HepG2 (cell line): ENCODE measurements at regions not wholly inside any gene's neighbourhood (a gene's known extent, or its start where the extent isn't known, plus 50 kb on each side); places are given as distances from the start of the nearest gene placed in this dataset.

Experiments
- ATAC-seq: fragments of 200-7000 bp; cut with Tn5 transposase; 3 replicates; pipeline ENCODE4 v1.9.1; 2020; ENCODE audit warnings: mild to moderate bottlenecking, moderate library complexity
- BruUV-seq: library from RNA; stranded (reverse); fragments of 400-500 nt; replicated peaks from 2 replicates; lab custom pipeline; 2021; lab: Mats Ljungman, UMichigan
- CTCF ChIA-PET: fragments of 300-600 bp; formaldehyde crosslinking; extraction: SDS; loops from one replicate; lab custom pipeline; 2021; ENCODE audit warnings: low total read pairs, inconsistent platforms, low intra/inter-chr PET ratio; lab: Yijun Ruan, JAX
- POLR2A ChIA-PET: fragments of 350-600 bp; sonication (Branson Sonifier 250); formaldehyde crosslinking; loops from one replicate; lab custom pipeline; 2020; ENCODE audit warnings: antibody characterized with exemption, inconsistent platforms; lab: Yijun Ruan, JAX
- DNase-seq: peaks from one replicate; pipeline ENCODE4 v3.0.0-alpha.2; 2015; ENCODE audit warnings: low spot score
- FAIRE-seq: peaks from 3 replicates; lab custom pipeline; 2011; peaks lifted over from hg19 to GRCh38; lab: Jason Lieb, UNC
- H2AFZ ChIP-seq: one replicate; pipeline ENCODE4 v1.6.1; 2011; ENCODE audit warnings: low read length, inconsistent platforms
- H3K27ac ChIP-seq: fragments of 300-600 bp; 3 replicates; pipeline ENCODE4 v1.8.0; 2011; ENCODE audit warnings: mixed run types, mild to moderate bottlenecking, mixed read lengths, low read length, inconsistent platforms; ENCODE audit not compliant: insufficient read depth; ENCODE audit errors: extremely low read length
- H3K27me3 ChIP-seq, 2 experiments: fragments of 200-600 bp in 1 of 2; 2 replicates in 1 of 2; 3 replicates in 1 of 2; pipeline versions ENCODE4 v1.6.0 to v1.8.0; 2011; ENCODE audit warnings: low read length in 2 of 2, mild to moderate bottlenecking in 2 of 2, moderate library complexity in 2 of 2, inconsistent platforms in 1 of 2; ENCODE audit not compliant: insufficient read depth in 2 of 2, control insufficient read depth in 1 of 2
- H3K36me3 ChIP-seq, 2 experiments: fragments of 200-600 bp in 1 of 2; replicated peaks in 1 of 2; 2 replicates in 1 of 2; 3 replicates in 1 of 2; pipeline versions ENCODE4 v1.5.1 to v1.8.0; 2011; ENCODE audit warnings: low read length in 2 of 2, inconsistent platforms in 1 of 2; ENCODE audit not compliant: insufficient read depth in 2 of 2, control insufficient read depth in 1 of 2
- H3K4me1 ChIP-seq: 2 replicates; pipeline ENCODE4 v1.5.1; 2012; ENCODE audit warnings: low read length, inconsistent platforms; ENCODE audit not compliant: insufficient read depth
- H3K4me2 ChIP-seq: 2 replicates; pipeline ENCODE4 v1.6.0; 2011; ENCODE audit warnings: low read depth, low read length, inconsistent platforms
- H3K4me3 ChIP-seq, 3 experiments: fragments of 200-600 bp in 1 of 3; sonication (generic), shearing (Covaris generic) in 1 of 3; replicated peaks in 1 of 3; 2 replicates each; pipeline ENCODE4 v1.5.1; 2011 to 2016; ENCODE audit warnings: low read length in 3 of 3, inconsistent platforms in 2 of 3, low read depth in 2 of 3, mild to moderate bottlenecking in 2 of 3, control low read depth in 1 of 3, mixed read lengths in 1 of 3; ENCODE audit not compliant: insufficient read depth in 1 of 3
- H3K79me2 ChIP-seq: one replicate; pipeline ENCODE4 v1.6.1; 2011; ENCODE audit warnings: low read length, inconsistent platforms; ENCODE audit not compliant: insufficient read depth
- H3K9ac ChIP-seq: 2 replicates; pipeline ENCODE4 v1.6.0; 2011; ENCODE audit warnings: mild to moderate bottlenecking, low read depth, low read length, inconsistent platforms; ENCODE audit not compliant: insufficient read depth
- H3K9me3 ChIP-seq: 2 replicates; pipeline ENCODE4 v1.5.1; 2012; ENCODE audit warnings: mild to moderate bottlenecking, low read length
- H4K20me1 ChIP-seq: 2 replicates; pipeline ENCODE4 v1.6.0; 2011; ENCODE audit warnings: inconsistent platforms, mild to moderate bottlenecking, low read length, moderate library complexity; ENCODE audit not compliant: insufficient read depth
- ASH2L ChIP-seq: fragments of 300-600, 200-600 bp; sonication (generic); IDR thresholded peaks from 2 replicates; pipeline ENCODE4 v1.7.0; 2017; ENCODE audit warnings: low read depth, mild to moderate bottlenecking, moderate library complexity, mixed read lengths, low read length; ENCODE audit not compliant: insufficient read length
- ATM ChIP-seq: fragments of 450-650 bp; IDR thresholded peaks from 2 replicates; pipeline ENCODE4 v1.7.1; 2017; ENCODE audit warnings: mild to moderate bottlenecking, borderline replicate concordance
- HDAC1 ChIP-seq: sonication (generic); formaldehyde crosslinking; IDR thresholded peaks from 2 replicates; pipeline ENCODE4 v1.5.1; 2020; ENCODE audit warnings: mild to moderate bottlenecking, missing genetic modification reagents
- MAF1 ChIP-seq: sonication (generic); formaldehyde crosslinking; IDR thresholded peaks from 2 replicates; pipeline ENCODE4 v1.5.0; 2020; ENCODE audit warnings: missing genetic modification reagents, borderline replicate concordance
- MBNL3 ChIP-seq: fragments of 250-450 bp; sonication (Bioruptor Pico); conservative IDR thresholded peaks from 2 replicates; pipeline ENCODE4 v1.8.0; 2022; ENCODE audit warnings: mild to moderate bottlenecking, inconsistent platforms
- MEIS2 ChIP-seq: sonication (generic); formaldehyde crosslinking; IDR thresholded peaks from 2 replicates; pipeline ENCODE4 v1.9.0; 2021; ENCODE audit warnings: mild to moderate bottlenecking, missing genetic modification reagents
- MXD4 ChIP-seq: IDR thresholded peaks from 2 replicates; pipeline ENCODE4 v1.6.1; 2016; ENCODE audit warnings: mild to moderate bottlenecking, missing biosample characterization, missing genetic modification reagents
- SIN3B ChIP-seq: fragments of 150-350 bp; IDR thresholded peaks from 2 replicates; pipeline ENCODE4 v1.6.1; 2014; ENCODE audit warnings: low read length
- SKI ChIP-seq: fragments of 450-650 bp; IDR thresholded peaks from one replicate; pipeline ENCODE4 v1.6.1; 2018; ENCODE audit warnings: mild to moderate bottlenecking; ENCODE audit not compliant: partially characterized antibody
- SNAPC2 ChIP-seq: sonication (generic); formaldehyde crosslinking; IDR thresholded peaks from 2 replicates; pipeline ENCODE4 v1.8.1; 2022; ENCODE audit warnings: mild to moderate bottlenecking, missing genetic modification reagents
- ZNF282 ChIP-seq: fragments of 450-650 bp; IDR thresholded peaks from 2 replicates; pipeline ENCODE4 v1.6.1; 2018; ENCODE audit not compliant: partially characterized antibody
- ZNF337 ChIP-seq: sonication (generic); formaldehyde crosslinking; IDR thresholded peaks from 2 replicates; pipeline ENCODE4 v1.5.1; 2020; ENCODE audit warnings: missing genetic modification reagents, low read depth, mild to moderate bottlenecking, borderline replicate concordance
- ZNF501 ChIP-seq: sonication (generic); formaldehyde crosslinking; IDR thresholded peaks from 2 replicates; pipeline ENCODE4 v1.5.1; 2020; ENCODE audit warnings: mild to moderate bottlenecking, moderate library complexity, missing genetic modification reagents
- ZNF547 ChIP-seq: sonication (generic); formaldehyde crosslinking; IDR thresholded peaks from 2 replicates; pipeline ENCODE4 v1.5.1; 2020; ENCODE audit warnings: mild to moderate bottlenecking, missing genetic modification reagents
- ZNF672 ChIP-seq: sonication (generic); formaldehyde crosslinking; IDR thresholded peaks from 2 replicates; pipeline ENCODE4 v1.8.1; 2022; ENCODE audit warnings: missing genetic modification reagents
- ZNF775 ChIP-seq: sonication (generic); formaldehyde crosslinking; IDR thresholded peaks from 2 replicates; pipeline ENCODE4 v1.4.0; 2020; ENCODE audit warnings: missing genetic modification reagents, mild to moderate bottlenecking, moderate library complexity, borderline replicate concordance
- ZNF841 ChIP-seq: sonication (generic); formaldehyde crosslinking; IDR thresholded peaks from 2 replicates; pipeline ENCODE4 v1.8.1; 2023; ENCODE audit warnings: missing genetic modification reagents, borderline replicate concordance
- WGBS: methylation state at CpG from one replicate; pipeline ENCODE4 v1.1.6; 2017; ENCODE audit warnings: low lambda C conversion rate; 5-methylcytosine and 5-hydroxymethylcytosine counted together
- in situ Hi-C: cut with HindIII; loops from 2 replicates; pipeline ENCODE4 v1.10.0; 2017; ENCODE audit warnings: low pct_unique_long_range_greater_than_20kb; ENCODE audit not compliant: extremely low pct_ligation_motif_present
- intact Hi-C: fragments of 100-400 bp; cut with micrococcal nuclease; formaldehyde crosslinking; loops from one replicate; pipeline ENCODE4 v1.10.0; 2022; ENCODE audit not compliant: unreplicated experiment
- TF ChIP-seq, protein P1 (sequence below): sonication (generic); formaldehyde crosslinking; IDR thresholded peaks from 2 replicates; pipeline ENCODE4 v1.8.1; 2023; ENCODE audit warnings: mild to moderate bottlenecking, missing genetic modification reagents
- TF ChIP-seq, protein P2 (sequence below): sonication (generic); formaldehyde crosslinking; IDR thresholded peaks from 2 replicates; pipeline ENCODE4 v1.4.0; 2020; ENCODE audit warnings: missing genetic modification reagents, borderline replicate concordance
- TF ChIP-seq, protein P3 (sequence below): sonication (generic); formaldehyde crosslinking; IDR thresholded peaks from 2 replicates; pipeline ENCODE4 v1.8.0; 2023; ENCODE audit warnings: mild to moderate bottlenecking, missing genetic modification reagents

DNA sequence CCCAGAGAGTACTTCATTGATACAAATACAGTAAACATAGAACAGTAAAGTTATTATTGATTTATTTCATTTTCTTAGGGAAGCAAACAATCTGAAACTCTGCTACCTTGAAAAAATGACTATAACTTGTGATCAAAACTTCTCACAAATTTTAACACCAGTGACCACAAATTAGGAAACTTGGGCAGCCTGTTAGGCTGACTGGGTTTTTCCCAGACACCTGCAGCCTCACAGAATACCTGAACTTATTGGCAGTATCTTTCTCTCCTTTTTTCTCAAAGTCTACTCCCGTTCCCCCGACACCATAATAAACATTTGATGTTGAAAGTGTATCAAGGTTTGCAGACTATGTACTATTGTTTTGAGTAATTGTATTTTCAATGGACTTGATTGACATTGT lies 360.5 kb downstream of the LMO7 start (continued):
- TF ChIP-seq, protein P1, sequence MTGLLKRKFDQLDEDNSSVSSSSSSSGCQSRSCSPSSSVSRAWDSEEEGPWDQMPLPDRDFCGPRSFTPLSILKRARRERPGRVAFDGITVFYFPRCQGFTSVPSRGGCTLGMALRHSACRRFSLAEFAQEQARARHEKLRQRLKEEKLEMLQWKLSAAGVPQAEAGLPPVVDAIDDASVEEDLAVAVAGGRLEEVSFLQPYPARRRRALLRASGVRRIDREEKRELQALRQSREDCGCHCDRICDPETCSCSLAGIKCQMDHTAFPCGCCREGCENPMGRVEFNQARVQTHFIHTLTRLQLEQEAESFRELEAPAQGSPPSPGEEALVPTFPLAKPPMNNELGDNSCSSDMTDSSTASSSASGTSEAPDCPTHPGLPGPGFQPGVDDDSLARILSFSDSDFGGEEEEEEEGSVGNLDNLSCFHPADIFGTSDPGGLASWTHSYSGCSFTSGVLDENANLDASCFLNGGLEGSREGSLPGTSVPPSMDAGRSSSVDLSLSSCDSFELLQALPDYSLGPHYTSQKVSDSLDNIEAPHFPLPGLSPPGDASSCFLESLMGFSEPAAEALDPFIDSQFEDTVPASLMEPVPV, result no peak
- TF ChIP-seq ZNF282, result no peak
- TF ChIP-seq MEIS2 (CRISPR knock-in tag), result no peak
- TF ChIP-seq MAF1 (CRISPR knock-in tag), result no peak
- TF ChIP-seq ZNF501 (CRISPR knock-in tag), result no peak
- no peak for TF ChIP-seq ZNF337
- no peak for TF ChIP-seq ZNF841 (CRISPR knock-in tag)
- no peak for TF ChIP-seq ATM
- no peak for TF ChIP-seq ZNF775 (CRISPR knock-in tag)
- no peak for TF ChIP-seq ZNF547 (CRISPR knock-in tag)
- no peak for TF ChIP-seq ASH2L

DNA sequence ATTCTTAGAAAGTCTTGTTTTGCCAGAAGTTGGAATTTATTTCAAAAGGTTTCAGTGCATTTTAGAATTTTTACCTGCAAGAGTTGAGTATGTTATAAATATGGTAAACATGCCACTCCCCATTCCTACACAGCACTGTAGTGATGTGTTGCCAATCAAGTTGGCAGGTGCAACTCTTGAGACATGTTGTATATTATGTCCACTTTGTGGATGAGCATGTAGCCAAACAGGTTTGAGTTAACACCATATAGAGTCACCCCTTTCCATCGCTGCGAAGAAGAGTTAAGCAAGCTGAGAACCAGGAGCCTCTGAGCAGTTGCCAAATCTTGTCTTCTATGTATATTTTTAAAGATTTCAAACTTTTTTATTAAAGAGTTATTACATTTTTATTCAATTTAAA lies 359.8 kb downstream of the LMO7 start:
- Histone ChIP-seq H3K27me3 (no peaks in the 10 kb centered on the region), H3K79me2 (no peaks in the 10 kb centered on the region), H3K9ac (no peak overlapping the region), H2AFZ (no peak overlapping the region), H3K9me3 (no peaks in the 10 kb centered on the region), H3K4me2 (no peak overlapping the region), H3K27ac (no peak overlapping the region), H4K20me1 (no peaks in the 10 kb centered on the region), H3K4me1 (no peaks in the 10 kb centered on the region), H3K4me3 (no peak overlapping the region), H3K36me3 (no peaks in the 10 kb centered on the region)
- in situ Hi-C loops (no loop called here), intact Hi-C loops (no loop called here)
- POLR2A ChIA-PET, result no interaction called here
- FAIRE-seq (no peak), DNase-seq (no peak), ATAC-seq (no peak)
- CTCF ChIA-PET, result no interaction called here
- WGBS, result 31% methylated on average over 2 of the region's 2 CpGs
- no TSS peak for BruUV-seq
- TF ChIP-seq SNAPC2 (CRISPR knock-in tag), result no peak
- TF ChIP-seq MBNL3, result no peak
- no peak for TF ChIP-seq SKI
- no peak for TF ChIP-seq MXD4 (CRISPR knock-in tag)
- TF ChIP-seq, protein P2, sequence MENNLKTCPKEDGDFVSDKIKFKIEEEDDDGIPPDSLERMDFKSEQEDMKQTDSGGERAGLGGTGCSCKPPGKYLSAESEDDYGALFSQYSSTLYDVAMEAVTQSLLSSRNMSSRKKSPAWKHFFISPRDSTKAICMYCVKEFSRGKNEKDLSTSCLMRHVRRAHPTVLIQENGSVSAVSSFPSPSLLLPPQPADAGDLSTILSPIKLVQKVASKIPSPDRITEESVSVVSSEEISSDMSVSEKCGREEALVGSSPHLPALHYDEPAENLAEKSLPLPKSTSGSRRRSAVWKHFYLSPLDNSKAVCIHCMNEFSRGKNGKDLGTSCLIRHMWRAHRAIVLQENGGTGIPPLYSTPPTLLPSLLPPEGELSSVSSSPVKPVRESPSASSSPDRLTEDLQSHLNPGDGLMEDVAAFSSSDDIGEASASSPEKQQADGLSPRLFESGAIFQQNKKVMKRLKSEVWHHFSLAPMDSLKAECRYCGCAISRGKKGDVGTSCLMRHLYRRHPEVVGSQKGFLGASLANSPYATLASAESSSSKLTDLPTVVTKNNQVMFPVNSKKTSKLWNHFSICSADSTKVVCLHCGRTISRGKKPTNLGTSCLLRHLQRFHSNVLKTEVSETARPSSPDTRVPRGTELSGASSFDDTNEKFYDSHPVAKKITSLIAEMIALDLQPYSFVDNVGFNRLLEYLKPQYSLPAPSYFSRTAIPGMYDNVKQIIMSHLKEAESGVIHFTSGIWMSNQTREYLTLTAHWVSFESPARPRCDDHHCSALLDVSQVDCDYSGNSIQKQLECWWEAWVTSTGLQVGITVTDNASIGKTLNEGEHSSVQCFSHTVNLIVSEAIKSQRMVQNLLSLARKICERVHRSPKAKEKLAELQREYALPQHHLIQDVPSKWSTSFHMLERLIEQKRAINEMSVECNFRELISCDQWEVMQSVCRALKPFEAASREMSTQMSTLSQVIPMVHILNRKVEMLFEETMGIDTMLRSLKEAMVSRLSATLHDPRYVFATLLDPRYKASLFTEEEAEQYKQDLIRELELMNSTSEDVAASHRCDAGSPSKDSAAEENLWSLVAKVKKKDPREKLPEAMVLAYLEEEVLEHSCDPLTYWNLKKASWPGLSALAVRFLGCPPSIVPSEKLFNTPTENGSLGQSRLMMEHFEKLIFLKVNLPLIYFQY (CRISPR knock-in tag), result no peak
- TF ChIP-seq, protein P3, sequence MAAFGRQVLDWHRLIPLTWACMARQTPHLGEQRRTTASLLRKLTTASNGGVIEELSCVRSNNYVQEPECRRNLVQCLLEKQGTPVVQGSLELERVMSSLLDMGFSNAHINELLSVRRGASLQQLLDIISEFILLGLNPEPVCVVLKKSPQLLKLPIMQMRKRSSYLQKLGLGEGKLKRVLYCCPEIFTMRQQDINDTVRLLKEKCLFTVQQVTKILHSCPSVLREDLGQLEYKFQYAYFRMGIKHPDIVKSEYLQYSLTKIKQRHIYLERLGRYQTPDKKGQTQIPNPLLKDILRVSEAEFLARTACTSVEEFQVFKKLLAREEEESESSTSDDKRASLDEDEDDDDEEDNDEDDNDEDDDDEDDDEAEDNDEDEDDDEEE, result no peak
- no peak for TF ChIP-seq HDAC1
- TF ChIP-seq SIN3B, result no peak
- TF ChIP-seq ZNF672 (CRISPR knock-in tag), result no peak
